NOMO-1 treated with dmso at 0.1 percent for 144 hours (cell line): ENCODE measurements at regions not wholly inside any gene's neighbourhood (a gene's known extent, or its start where the extent isn't known, plus 50 kb on each side); places are given as distances from the start of the nearest gene placed in this dataset.
"Not testable (repeated sequence)": the region's sequence is repeated elsewhere in the genome, so short reads cannot be mapped to it uniquely, and the experiment has no call there.

ENCODE experiments used
- DNase-seq: peaks from one replicate; lab custom pipeline; 2025; ENCODE audit not compliant: unreplicated experiment; lab: John Stamatoyannopoulos, UW

- DNase-seq = no peak
These were observed 320.6 kb downstream of the GATA3 start for GRCh38 chr10:8375137-8375536.

GRCh38 chr10:8378198-8378983 lies 323.9 kb downstream of the GATA3 start:
- DNase-seq = no peak

GRCh38 chr10:8379906-8380832 lies 325.7 kb downstream of the GATA3 start:
- DNase-seq = no peak

GRCh38 chr10:8380833-8381496 lies 326.5 kb downstream of the GATA3 start:
- no peak for DNase-seq

- DNase-seq = no peak
These were observed 332.3 kb downstream of the GATA3 start for GRCh38 chr10:8386781-8387180.

- no peak for DNase-seq
These were observed 335.1 kb downstream of the GATA3 start for GRCh38 chr10:8389630-8390029.

GRCh38 chr10:8392216-8392615 lies 337.7 kb downstream of the GATA3 start:
- DNase-seq = no peak

GRCh38 chr10:8393531-8393930 lies 339.0 kb downstream of the GATA3 start:
- DNase-seq = no peak

- no peak for DNase-seq
These were observed 342.2 kb downstream of the GATA3 start for GRCh38 chr10:8396675-8397074.

- DNase-seq = no peak
These were observed 344.3 kb downstream of the GATA3 start for GRCh38 chr10:8398771-8399170.

- DNase-seq = no peak
These were observed 345.7 kb downstream of the GATA3 start for GRCh38 chr10:8400151-8400550.

- DNase-seq = no peak
These were observed 346.4 kb downstream of the GATA3 start for GRCh38 chr10:8400892-8401291.

- DNase-seq = no peak
These were observed 347.0 kb downstream of the GATA3 start for GRCh38 chr10:8401531-8401930.

- DNase-seq = no peak
These were observed 348.1 kb downstream of the GATA3 start for GRCh38 chr10:8402576-8402975.

- no peak for DNase-seq
These were observed 349.4 kb downstream of the GATA3 start for GRCh38 chr10:8403711-8404371.

GRCh38 chr10:8404721-8405120 lies 350.2 kb downstream of the GATA3 start:
- DNase-seq = no peak

GRCh38 chr10:8405596-8405995 lies 351.1 kb downstream of the GATA3 start:
- DNase-seq = no peak

GRCh38 chr10:8407501-8408021 lies 353.1 kb downstream of the GATA3 start:
- DNase-seq = no peak

- no peak for DNase-seq
These were observed 356.0 kb downstream of the GATA3 start for GRCh38 chr10:8410506-8410905.

GRCh38 chr10:8412541-8412940 lies 358.1 kb downstream of the GATA3 start:
- no peak for DNase-seq

GRCh38 chr10:8415029-8415428 lies 360.5 kb downstream of the GATA3 start:
- not testable (repeated sequence) for DNase-seq
